ENCODE measurements at regions not wholly inside any gene's neighbourhood (a gene's known extent, or its start where the extent isn't known, plus 50 kb on each side); places are given as distances from the start of the nearest gene placed in this dataset.

DNA sequence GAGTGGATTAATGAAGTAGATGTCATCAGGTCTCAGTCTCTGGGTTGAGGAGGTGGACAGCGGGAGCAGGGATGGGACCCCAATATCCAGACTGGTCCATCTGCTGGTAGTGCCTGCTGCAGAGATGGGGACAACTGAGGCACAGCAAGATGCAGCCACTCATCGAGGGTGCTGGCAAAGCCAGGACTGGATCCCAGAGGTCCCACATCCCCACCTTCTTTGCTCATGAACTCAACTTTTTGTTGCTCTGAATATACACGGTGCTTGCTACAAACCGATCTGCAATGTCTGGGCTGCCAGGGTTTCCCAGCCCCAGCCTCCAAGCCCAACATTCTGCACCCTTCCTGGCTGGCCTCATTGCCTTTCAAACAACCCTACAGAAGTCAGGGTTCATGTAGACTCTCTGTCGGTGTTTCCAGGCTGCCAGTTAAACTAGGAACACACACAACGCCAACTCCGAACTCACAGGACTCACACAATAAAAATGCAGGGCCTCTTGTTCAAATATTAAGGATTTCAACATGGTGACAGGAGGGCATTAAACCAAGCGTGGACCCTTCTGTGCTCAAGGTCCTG is 168.2 kb downstream of the MN1 start:
- no peaks in the 10 kb centered on the region for H3K79me2 ChIP-seq (ENCODE audit: low read length)
- no peaks in the 10 kb centered on the region for H3K36me3 ChIP-seq (replicated peaks; ENCODE audit: low read depth, low read length)
- TF ChIP-seq, protein P1, sequence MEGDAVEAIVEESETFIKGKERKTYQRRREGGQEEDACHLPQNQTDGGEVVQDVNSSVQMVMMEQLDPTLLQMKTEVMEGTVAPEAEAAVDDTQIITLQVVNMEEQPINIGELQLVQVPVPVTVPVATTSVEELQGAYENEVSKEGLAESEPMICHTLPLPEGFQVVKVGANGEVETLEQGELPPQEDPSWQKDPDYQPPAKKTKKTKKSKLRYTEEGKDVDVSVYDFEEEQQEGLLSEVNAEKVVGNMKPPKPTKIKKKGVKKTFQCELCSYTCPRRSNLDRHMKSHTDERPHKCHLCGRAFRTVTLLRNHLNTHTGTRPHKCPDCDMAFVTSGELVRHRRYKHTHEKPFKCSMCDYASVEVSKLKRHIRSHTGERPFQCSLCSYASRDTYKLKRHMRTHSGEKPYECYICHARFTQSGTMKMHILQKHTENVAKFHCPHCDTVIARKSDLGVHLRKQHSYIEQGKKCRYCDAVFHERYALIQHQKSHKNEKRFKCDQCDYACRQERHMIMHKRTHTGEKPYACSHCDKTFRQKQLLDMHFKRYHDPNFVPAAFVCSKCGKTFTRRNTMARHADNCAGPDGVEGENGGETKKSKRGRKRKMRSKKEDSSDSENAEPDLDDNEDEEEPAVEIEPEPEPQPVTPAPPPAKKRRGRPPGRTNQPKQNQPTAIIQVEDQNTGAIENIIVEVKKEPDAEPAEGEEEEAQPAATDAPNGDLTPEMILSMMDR (IDR thresholded peaks at IDR 0.05; ENCODE audit: low read depth, low read length): no peak
- TF ChIP-seq EZH2phosphoT487 (IDR thresholded peaks at IDR 0.05; ENCODE audit: low read depth): no peak
- H3K4me2 ChIP-seq (ENCODE audit: low read length): no peak overlapping the region
- peaks cover 21% of the 10 kb centered on the region for H3K27me3 ChIP-seq (ENCODE audit: low read depth, low read length)
- no peak overlapping the region for H3K27ac ChIP-seq (ENCODE audit: low read length)
- H2AFZ ChIP-seq (ENCODE audit: low read depth, low read length): no peak overlapping the region
- no peaks in the 10 kb centered on the region for H3K9me3 ChIP-seq (ENCODE audit: insufficient read depth, low read length)
- H4K20me1 ChIP-seq (ENCODE audit: insufficient read depth, low read length): no peaks in the 10 kb centered on the region
- no peaks in the 10 kb centered on the region for H3K4me1 ChIP-seq (ENCODE audit: low read length)
- no peak overlapping the region for H3K4me3 ChIP-seq (ENCODE audit: low read length)
- H3K9ac ChIP-seq (ENCODE audit: low read length): no peak overlapping the region

DNA sequence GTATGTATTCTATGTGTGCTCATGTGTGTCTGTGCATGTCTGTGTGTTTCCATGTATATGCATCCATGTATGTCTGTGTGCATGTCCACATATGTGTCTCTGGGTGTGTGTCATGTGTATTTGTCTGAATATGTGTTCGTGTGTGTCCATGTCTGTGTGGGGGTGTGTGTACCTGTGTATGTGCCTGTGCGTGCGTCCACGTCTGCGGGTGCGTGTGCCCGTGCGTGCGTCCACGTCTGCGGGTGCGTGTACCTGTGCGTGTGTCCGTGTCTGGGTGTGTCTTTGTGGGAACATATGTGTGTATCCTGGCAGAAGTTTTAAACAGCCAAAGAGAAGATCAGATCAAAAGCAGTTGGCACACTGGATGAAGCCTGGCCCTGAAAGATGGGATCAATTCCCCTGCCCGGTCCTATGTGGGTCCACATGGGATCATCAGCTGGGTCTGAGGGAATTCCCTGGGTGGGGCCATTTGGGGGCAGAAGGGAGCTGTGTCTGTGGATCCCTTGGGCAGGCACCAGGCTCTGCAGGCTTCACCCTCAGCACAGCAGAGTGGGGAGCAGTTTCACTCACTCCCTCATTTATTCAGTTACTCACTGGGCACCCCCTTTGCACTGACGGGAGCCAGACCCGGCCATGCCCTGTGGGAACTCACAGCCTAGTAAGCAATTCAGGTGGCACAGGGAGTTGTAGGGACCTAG is 167.4 kb downstream of the MN1 start:
- no peak overlapping the region for H2AFZ ChIP-seq (ENCODE audit: low read depth, low read length)
- TF ChIP-seq EZH2phosphoT487 (IDR thresholded peaks at IDR 0.05; ENCODE audit: low read depth): no peak
- TF ChIP-seq, protein P1 (IDR thresholded peaks at IDR 0.05; ENCODE audit: low read depth, low read length): no peak
- no peaks in the 10 kb centered on the region for H3K4me1 ChIP-seq (ENCODE audit: low read length)
- peaks cover 21% of the 10 kb centered on the region for H3K27me3 ChIP-seq (ENCODE audit: low read depth, low read length)
- no peak overlapping the region for H3K4me2 ChIP-seq (ENCODE audit: low read length)
- H3K36me3 ChIP-seq (replicated peaks; ENCODE audit: low read depth, low read length): no peaks in the 10 kb centered on the region
- H4K20me1 ChIP-seq (ENCODE audit: insufficient read depth, low read length): no peaks in the 10 kb centered on the region
- no peak overlapping the region for H3K27ac ChIP-seq (ENCODE audit: low read length)
- no peaks in the 10 kb centered on the region for H3K79me2 ChIP-seq (ENCODE audit: low read length)
- H3K4me3 ChIP-seq (ENCODE audit: low read length): no peak overlapping the region
- no peak overlapping the region for H3K9ac ChIP-seq (ENCODE audit: low read length)
- no peaks in the 10 kb centered on the region for H3K9me3 ChIP-seq (ENCODE audit: insufficient read depth, low read length)

DNA sequence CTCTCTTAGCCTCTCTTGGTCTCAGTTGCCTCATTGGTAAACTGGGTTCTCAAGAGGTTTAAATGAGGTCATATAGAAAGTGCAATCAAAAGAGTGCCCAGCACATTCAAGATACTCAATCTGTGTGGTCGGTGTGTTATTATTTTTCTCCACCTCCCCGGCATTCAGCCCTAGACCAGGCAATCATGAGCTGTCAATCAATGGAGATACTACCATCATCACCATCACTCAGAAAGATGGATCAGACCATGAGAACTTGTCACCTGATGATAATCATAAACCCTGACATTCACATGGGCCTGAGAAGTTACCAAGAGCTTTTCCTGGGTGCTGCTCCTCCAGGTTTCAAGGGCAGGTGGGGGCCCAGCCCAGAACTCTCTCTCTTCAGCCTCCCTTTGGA is 166.1 kb downstream of the MN1 start:
- Histone ChIP-seq H3K9ac (ENCODE audit: low read length) (no peak overlapping the region), H3K4me2 (ENCODE audit: low read length) (no peak overlapping the region), H4K20me1 (ENCODE audit: insufficient read depth, low read length) (no peaks in the 10 kb centered on the region), H3K9me3 (ENCODE audit: insufficient read depth, low read length) (no peaks in the 10 kb centered on the region), H3K4me1 (ENCODE audit: low read length) (no peaks in the 10 kb centered on the region), H3K79me2 (ENCODE audit: low read length) (no peaks in the 10 kb centered on the region), H3K4me3 (ENCODE audit: low read length) (no peak overlapping the region), H3K36me3 (replicated peaks; ENCODE audit: low read depth, low read length) (no peaks in the 10 kb centered on the region), H3K27me3 (ENCODE audit: low read depth, low read length) (peaks cover 21% of the 10 kb centered on the region), H3K27ac (ENCODE audit: low read length) (no peak overlapping the region), H2AFZ (ENCODE audit: low read depth, low read length) (no peak overlapping the region)
- TF ChIP-seq, protein P1 (IDR thresholded peaks at IDR 0.05; ENCODE audit: low read depth, low read length): no peak
- no peak for TF ChIP-seq EZH2phosphoT487 (IDR thresholded peaks at IDR 0.05; ENCODE audit: low read depth)

DNA sequence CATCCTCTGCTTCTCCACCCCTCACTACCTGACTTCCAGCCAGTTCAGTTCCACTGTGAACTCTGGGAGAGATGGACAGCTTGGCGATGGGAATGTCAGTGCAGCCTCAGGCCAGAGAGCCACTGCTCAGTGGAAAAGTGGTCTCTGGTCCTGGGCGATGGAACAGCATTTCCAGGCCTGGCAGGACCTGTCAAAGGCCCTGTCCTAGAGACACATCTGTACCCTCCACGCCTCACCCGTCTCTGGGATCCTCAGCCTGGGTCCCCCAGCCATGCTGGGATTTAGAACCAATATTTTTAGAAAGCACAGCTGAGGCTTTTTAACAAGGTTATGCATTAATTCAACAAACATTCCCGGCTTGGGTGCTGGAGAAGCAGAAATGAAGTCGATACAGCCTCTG is 165.7 kb downstream of the MN1 start:
- H3K36me3 ChIP-seq (replicated peaks; ENCODE audit: low read depth, low read length): no peaks in the 10 kb centered on the region
- TF ChIP-seq, protein P1 (IDR thresholded peaks at IDR 0.05; ENCODE audit: low read depth, low read length): no peak
- TF ChIP-seq EZH2phosphoT487 (IDR thresholded peaks at IDR 0.05; ENCODE audit: low read depth): no peak
- H3K4me1 ChIP-seq (ENCODE audit: low read length): no peaks in the 10 kb centered on the region
- H3K4me3 ChIP-seq (ENCODE audit: low read length): no peak overlapping the region
- H3K9ac ChIP-seq (ENCODE audit: low read length): no peak overlapping the region
- no peak overlapping the region for H2AFZ ChIP-seq (ENCODE audit: low read depth, low read length)
- no peaks in the 10 kb centered on the region for H4K20me1 ChIP-seq (ENCODE audit: insufficient read depth, low read length)
- no peaks in the 10 kb centered on the region for H3K79me2 ChIP-seq (ENCODE audit: low read length)
- H3K27me3 ChIP-seq (ENCODE audit: low read depth, low read length): peaks cover 21% of the 10 kb centered on the region
- H3K27ac ChIP-seq (ENCODE audit: low read length): no peak overlapping the region
- H3K9me3 ChIP-seq (ENCODE audit: insufficient read depth, low read length): no peaks in the 10 kb centered on the region
- no peak overlapping the region for H3K4me2 ChIP-seq (ENCODE audit: low read length)
